KBM-7 (cell line): ENCODE measurements at regions not wholly inside any gene's neighbourhood (a gene's known extent, or its start where the extent isn't known, plus 50 kb on each side); places are given as distances from the start of the nearest gene placed in this dataset.
A peak's percentile ranks its signal among the peaks of the same experiment; 100 is the strongest.
"Not testable (repeated sequence)": the region's sequence is repeated elsewhere in the genome, so short reads cannot be mapped to it uniquely, and the experiment has no call there.

ENCODE experiments used
- DNase-seq: peaks from one replicate; pipeline ENCODE4 v3.0.0-alpha.2; 2015
- in situ Hi-C: fragments of 300-500 bp; cut with MboI; formaldehyde crosslinking; loops from 2 replicates; pipeline ENCODE4 v1.14.3; 2020; ENCODE audit warnings: low sequenced_read_pairs, low pct_unique_long_range_greater_than_20kb, mixed read lengths

DNA sequence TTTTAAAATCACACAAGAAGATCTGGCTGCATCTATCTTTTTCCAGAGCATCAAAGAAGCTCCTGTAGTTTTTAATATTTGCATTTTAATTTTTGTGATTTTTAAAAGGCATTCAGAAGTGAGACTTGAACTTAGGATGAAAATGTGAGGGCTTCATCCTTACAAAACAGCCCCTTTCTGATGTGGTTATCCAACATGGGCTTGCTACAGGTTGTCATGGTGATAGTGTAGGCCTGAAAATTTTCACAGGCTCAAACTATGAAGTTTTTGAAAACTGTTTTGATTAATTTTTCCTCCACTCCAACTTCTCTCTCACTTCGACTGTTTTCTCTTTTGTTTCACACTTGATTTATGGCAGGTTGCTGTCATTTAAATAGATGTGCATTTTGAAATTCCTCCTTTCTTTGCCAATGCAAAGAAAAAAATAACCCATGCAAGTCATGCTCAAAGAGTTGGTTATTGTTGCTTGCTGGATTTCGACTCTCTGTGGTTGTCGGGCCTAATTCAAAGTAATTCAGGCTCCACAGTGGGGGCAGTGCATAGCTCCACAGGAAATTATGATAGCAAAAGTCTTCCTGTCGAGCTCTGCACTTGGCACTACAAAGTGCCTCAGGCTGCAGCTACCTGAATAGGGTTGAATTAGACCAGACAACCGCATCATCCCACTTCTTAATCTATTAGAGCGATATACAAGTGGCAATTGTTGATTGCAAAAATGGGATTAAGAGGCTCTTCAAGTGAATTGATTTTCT is 201.0 kb upstream of the GPR101 start:
- in situ Hi-C loops = no loop called here

DNA sequence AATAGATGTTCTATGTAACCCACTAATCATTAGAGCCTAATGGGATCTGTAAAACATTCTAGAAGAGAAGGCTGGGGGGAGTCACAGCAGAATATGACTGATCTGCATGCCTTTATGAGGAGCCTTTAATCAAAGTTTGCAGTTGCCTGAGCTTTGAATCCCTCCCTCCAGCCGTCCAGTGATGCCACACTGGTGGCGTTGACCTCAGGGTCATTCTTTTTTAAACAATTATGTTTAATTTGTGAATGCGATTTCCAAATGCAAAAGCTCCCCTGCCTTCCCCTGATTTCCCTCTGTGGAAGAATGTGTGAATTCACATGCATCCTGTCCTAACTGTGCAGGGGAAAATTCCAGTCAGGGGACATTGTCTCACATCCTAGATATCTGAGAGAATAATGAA is 199.7 kb upstream of the GPR101 start:
- no peak for DNase-seq
- in situ Hi-C loops = no loop called here

More for the DNA sequence above, 201.0 kb upstream of the GPR101 start:
- no peak for DNase-seq

DNA sequence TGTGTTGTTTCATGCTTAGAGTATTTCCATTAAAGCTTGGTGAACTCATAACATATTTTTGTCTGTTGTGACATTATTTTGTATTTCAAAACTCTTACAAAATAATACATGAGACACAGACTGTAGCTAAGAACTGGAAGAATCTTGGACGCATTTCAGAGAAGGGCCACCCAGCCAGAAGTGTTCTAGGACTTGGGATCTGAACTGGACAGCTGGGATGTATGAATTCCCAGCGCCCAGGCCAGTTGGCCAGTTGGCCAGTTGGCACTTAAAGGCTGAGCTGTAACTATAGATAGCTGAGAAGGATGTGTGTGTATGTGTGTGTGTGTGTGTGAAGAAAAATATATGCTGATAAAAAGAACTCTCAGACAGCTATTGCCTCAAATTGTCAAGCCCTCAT is 193.4 kb upstream of the GPR101 start:
- DNase-seq = no peak
- in situ Hi-C loops = no loop called here

DNA sequence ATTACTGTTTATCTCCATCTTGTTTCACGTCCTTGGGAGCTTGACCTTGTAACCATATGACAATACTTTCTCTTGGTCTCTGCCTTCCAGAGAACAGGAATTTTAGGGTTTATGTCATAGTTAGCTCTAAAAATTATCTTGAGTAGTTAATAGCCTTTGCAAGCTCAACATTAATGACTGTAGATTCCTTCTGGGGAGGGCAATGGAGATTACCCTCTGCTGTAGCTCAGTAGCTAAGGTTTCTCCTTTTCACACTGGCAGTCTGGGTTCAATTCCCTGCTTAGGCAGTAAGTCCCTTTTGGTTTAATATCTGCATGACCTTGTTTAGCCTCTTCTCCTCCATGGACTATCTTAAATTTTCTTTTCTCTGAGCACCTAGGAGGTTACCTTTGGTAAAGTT is 181.7 kb upstream of the GPR101 start:
- DNase-seq = no peak
- in situ Hi-C loops = no loop called here

DNA sequence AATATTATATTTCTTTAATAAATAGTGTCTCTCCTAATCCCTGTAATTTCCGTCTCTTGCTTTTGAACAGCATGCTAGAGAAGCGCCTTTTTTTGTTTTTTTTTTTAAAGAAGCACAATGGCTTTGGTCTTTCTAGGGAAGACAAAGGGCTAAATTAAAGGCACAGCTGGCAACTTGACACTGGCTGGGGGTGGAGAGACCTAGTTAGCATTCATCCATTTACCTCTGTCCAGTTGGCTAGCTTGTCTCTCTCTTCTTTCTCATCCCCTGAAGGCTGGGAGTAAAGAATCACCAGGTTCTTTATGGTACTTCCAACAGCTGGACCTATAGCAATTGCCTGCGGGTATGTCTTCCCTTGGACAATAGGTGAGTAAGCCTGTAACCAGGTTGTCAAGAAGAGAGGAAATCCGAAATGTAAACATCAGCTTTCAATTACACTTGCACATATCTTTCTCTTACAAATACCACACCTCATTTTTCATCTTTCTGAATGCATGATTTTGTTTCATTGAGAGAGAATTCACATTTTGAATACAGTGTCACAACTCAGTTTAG is 178.4 kb upstream of the GPR101 start:
- DNase-seq = no peak
- in situ Hi-C loops = no loop called here

DNA sequence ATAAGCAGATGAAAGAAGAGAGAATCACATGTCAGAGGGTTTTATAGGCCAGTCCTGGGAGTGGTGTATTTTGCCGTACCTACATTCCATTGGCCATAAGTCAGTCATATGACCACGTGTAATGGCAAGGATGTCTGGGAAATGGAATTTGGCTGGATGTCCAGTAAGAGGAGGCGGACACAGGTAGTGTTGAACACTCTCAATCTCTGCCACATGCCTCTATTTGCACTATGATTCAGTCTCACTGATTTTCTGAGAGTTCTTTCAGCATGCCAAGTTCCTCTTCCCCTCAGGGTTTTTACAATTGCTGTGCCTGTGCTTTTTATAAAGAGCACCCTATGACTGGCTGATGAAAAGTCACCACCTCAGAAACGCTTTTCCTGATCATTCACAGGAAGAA is 164.2 kb upstream of the GPR101 start:
- in situ Hi-C loops = loop anchor here (25.0 kb wide), 1 partner anchor 236 kb away; no protein-coding TSS in a partner anchor
- DNase-seq = no peak

DNA sequence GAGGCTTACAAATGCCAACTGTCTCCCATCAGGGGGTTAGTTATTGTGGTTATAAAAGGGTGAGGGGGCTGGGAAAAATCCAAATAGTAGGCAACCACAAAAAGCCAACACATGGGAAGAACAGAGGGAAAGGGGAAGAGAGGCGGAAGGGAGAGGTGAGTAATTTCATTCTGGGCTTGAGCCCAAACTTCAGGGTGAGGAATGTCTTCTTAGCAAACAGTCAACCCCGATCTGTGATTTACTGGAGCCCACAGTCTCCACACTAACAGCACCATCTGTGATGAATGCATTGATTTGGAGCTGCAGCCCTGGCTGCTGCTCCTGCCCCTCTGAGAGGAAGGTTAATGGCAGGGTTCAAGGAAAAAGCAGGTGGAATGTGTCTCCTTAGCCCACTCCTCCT is 162.2 kb upstream of the GPR101 start:
- no peak for DNase-seq
- in situ Hi-C loops = loop anchor here (25.0 kb wide), 1 partner anchor 234 kb away; no protein-coding TSS in a partner anchor

DNA sequence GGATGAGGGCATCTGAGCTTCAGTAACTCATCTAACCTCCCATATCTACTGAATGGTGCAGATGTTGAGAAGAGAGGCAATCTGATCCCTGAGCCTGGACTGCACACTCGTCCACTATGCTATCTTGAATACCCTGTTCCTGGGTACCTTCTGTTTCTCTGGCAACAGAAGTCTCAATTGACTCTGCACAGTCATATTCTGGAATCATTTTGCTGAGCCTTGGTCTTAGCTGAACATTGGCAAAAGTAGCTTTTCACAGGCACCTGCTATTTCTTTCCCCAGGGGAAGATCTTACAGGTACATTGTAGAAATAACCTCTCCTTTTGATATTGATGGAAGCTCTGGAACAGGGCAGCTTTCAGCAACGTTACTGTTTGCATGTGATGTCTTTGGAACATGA is 161.5 kb upstream of the GPR101 start:
- DNase-seq = no peak
- in situ Hi-C loops = loop anchor here (25.0 kb wide), 1 partner anchor 233 kb away; no protein-coding TSS in a partner anchor

DNA sequence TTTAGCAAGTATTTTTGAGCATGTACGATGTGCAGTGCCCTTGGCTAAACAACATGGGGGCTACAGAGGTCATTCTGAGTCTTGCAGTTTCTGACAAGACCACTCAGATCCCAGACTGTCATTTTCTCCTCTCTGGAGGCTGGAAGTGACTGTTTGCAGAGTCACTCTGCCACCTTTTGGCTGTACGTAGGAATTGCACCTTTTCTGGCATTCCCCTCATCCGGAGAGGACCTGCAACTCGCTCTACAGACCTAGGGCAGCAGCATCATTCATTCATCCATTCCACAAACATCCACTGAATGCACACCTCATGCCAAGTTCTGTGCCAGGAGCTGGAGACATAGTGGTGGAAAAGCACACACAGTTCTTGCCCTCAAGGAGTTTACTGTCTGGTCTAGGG is 160.4 kb upstream of the GPR101 start:
- in situ Hi-C loops = loop anchor here (25.0 kb wide), 1 partner anchor 232 kb away; no protein-coding TSS in a partner anchor
- peak; percentile 76 for DNase-seq

DNA sequence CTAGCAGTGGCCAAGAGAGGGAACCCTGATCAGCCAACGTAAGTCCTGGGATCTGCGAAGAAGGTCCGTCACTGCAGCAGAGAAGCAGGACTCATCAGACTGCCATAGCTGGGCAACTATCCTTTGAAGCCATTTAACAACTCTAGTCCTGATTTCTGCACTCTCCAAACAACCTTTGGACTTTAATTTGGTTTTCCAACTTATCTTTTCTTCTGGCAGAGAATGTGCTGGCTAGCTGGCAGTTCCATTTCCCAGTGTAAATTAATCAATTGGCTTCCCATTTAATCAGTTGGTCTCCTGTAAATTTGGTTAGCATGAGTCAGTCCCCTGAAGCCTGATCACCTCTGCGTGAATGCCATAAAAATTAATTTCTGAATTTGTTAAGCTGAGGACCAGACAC is 153.7 kb upstream of the GPR101 start:
- in situ Hi-C loops = loop anchor here (25.0 kb wide), 1 partner anchor 225 kb away; no protein-coding TSS in a partner anchor
- no peak for DNase-seq

DNA sequence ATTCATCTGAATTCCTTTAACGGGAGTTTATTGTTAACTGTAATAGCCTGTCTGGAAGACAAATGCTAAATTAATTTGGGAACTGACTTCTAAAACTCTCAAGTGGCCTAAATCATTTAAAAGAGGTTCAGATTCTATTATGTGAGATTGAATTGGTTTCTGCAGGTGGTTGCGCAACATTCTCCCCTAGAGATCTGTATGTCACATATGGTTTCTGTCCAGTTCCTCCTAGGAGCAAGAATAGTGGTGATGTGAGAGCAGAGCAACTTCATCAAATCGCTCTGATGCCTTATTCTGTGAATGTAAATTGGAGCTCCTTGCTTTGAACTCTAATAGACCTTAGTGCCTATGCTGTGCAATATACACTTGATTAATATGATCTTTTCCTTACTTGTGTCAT is 144.6 kb upstream of the GPR101 start:
- DNase-seq = no peak
- in situ Hi-C loops = loop anchor here (25.0 kb wide), 1 partner anchor 216 kb away; no protein-coding TSS in a partner anchor

DNA sequence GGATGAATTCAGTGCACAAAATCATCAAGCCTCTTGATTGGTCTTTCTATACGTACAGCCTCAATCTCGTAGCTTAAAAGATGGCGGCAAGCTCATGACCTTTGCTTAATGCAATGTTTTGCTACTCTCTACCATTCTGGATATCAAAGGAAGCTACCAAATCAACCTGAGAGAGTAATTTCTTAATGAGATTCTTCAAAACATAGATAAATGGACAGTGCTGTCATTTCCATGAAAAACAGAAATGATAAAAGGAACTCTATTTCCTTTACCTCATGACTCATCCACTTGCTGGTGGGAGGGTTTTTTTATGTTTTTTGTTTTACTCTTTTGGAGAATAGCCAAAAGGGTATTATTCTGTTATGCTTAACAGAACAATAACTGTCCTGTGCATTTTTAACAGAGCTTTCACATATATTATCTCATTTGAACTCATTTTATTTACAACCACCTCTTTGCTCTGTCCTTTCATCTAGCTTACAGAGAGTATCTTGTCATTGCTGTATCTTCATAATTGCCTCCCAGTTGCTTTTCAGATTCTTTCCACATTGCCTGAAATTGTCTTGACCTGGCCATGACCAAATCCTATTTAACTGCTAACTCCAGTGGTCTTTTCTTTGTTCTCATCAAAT is 138.6 kb upstream of the GPR101 start:
- no peak for DNase-seq
- in situ Hi-C loops = no loop called here

DNA sequence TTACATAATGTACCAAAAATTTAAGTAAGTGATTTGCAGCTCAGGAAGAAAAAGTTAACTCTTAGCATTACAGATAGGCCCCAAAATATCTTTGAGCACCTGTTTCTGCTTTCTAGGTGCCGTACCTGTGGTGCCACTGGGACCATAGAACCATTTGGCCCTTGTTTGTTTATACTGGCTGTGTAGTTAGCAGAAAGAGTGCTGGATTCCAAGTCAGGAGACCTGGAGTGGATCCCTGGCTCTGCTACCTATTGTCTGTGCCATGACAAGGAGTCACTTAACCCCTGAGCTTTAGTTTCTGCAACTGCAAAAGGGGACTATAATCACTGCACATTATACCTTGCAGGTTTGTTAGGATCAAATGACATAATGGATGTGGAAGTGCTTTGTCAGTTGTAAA is 137.8 kb upstream of the GPR101 start:
- DNase-seq = no peak
- in situ Hi-C loops = no loop called here

DNA sequence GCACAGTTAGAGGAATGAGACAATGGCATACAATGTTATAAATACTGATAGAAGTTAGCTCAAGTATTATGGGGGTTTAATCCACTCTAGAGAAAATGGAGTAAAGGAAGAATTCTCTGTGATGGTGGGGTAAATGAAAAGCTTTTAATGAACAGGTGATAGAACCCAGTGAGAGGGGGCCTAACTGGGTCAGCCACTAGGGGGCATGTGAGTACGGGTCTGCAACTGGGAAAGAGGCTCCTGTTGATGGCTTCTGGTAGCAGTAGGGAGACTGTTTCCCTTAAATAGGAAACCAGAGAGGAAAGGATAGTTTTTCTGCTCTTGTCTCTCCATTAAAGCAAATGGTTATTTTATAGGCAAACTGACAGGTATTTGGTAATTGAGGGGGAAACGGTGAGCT is 132.8 kb upstream of the GPR101 start:
- in situ Hi-C loops = no loop called here
- peak; percentile 18 for DNase-seq

DNA sequence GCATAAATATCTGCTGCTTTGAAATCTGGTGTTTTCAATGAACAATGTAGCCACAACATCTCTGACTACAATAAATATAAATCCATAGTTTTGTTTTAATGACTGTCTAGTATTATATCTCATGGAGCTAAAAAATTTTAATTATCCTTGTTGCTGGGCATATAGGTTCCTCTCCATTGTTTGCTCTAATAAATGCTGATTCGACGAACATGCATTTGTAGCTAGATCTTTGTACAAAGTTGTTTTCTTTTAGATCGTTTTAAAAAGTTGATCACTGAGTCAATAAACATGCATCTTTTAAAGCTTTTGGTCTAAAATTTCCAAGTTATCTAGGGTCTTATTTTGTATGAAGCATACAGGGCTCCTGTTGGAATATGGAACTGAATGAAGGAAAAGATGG is 130.5 kb upstream of the GPR101 start:
- DNase-seq = no peak
- in situ Hi-C loops = no loop called here

DNA sequence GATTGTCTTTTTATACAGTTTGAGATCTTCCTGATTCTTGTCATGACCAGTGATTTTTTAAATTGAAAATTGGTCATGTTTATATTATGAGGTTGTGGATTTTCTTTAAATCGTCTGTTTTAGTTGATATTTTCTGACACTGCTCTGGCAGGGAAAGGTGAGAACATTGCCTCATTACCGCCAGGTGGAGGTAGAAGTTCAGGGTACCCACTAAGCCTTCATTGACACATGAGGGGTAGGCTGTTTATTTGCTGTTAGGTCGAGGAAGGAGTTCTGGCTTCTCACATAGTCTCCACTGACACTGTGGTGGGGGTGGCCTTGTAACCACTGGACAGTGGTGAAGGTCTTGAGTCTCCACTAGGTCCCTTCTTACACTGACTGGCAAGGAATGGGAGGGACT is 117.6 kb upstream of the GPR101 start:
- in situ Hi-C loops = no loop called here

DNA sequence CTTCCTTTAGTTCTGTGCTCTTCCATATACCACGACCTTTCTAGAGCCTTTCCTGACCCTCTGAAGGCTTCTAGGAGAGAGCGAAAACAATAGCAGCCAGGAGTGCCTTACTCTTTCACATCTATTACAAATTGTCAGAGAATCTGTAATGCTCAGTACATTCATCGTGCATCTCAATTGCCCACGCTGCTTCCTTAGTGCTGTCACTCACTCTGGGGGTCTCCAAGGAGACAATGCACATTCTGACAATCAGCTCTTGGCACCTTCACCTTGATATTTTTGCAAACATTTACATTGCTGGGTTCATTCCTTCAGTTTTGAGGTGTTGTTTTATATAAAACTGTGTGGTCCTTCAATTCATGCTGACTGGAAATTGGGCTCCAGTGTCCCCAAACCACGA is 110.1 kb upstream of the GPR101 start:
- no peak for DNase-seq
- in situ Hi-C loops = no loop called here

More for the DNA sequence above, 117.6 kb upstream of the GPR101 start:
- no peak for DNase-seq

DNA sequence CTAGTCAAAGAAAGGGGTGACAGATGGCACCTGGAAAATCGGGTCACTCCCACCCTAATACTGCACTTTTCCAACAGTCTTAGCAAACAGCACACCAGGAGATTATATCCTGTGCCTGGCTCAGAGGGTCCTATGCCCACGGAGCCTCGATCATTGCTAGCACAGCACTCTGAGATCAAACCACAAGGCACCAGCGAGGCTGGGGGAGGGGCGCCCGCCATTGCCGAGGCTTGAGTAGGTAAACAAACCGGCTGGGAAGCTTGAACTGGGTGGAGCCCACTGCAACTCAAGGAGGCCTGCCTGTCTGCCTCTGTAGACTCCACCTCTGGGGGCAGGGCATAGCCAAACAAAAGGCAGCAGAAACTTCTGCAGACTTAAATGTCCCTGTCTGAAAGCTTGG is 88.9 kb upstream of the GPR101 start:
- DNase-seq, in situ Hi-C loops: not testable (repeated sequence)

DNA sequence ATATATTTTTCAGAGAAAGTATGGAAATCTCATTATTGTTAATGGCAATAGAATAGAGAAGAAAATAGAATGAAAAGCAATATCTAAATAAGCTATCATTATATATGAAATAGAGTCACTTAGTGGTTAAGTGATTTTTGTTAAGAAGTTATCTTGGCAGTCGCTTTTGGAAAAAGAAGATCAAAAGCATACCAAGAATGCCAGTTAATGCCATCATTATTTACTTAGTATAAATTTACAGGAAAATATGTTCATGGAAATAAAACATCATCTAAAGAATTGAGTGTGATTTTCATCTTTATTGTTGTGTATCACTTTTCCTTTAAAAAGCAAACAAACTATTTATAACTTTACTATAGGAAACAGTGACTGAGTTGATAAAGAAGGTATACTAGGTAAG is 85.3 kb upstream of the GPR101 start:
- in situ Hi-C loops = no loop called here

DNA sequence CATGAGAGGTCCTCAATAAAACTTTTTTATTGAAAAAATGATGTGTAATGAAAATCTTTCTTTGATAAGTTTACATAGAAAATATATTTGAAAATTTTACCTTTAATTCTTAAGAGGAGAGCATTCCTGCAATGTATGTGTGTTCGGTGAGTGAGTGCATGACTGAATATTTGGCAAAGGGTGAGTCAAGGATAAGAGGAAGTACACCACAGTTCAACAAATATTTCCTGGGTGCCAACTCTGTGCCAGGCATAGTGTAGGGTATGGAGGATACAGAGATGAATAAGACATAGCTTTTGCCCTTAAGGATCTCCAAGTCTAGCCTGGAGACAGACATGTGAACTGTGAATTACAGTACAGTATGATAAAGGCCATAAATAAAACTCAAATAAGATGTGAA is 84.7 kb upstream of the GPR101 start:
- in situ Hi-C loops = no loop called here
- DNase-seq = no peak

More for the DNA sequence above, 85.3 kb upstream of the GPR101 start:
- no peak for DNase-seq
